Kidney epithelial cell (primary cell): ENCODE measurements at regions not wholly inside any gene's neighbourhood (a gene's known extent, or its start where the extent isn't known, plus 50 kb on each side); places are given as distances from the start of the nearest gene placed in this dataset.

ENCODE experiments used
- DNase-seq: peaks from one replicate; pipeline ENCODE4 v3.0.0-alpha.2; 2010; ENCODE audit warnings: low read depth
- H3K27me3 ChIP-seq: 2 replicates; pipeline ENCODE4 v1.6.0; 2011; ENCODE audit warnings: low read length; ENCODE audit not compliant: control insufficient read depth, insufficient read depth
- H3K36me3 ChIP-seq: 2 replicates; pipeline ENCODE4 v1.5.1; 2011; ENCODE audit warnings: low read length; ENCODE audit not compliant: control insufficient read depth, insufficient read depth
- H3K4me3 ChIP-seq: 2 replicates; pipeline ENCODE4 v1.5.1; 2011; ENCODE audit warnings: low read depth, mild to moderate bottlenecking, control low read depth, low read length
- TF ChIP-seq, protein P1 (sequence below): IDR thresholded peaks from 2 replicates; pipeline ENCODE4 v1.5.1; 2011; ENCODE audit warnings: mild to moderate bottlenecking, moderate library complexity, low read length, control low read depth, inconsistent platforms; ENCODE audit not compliant: insufficient read depth, poor library complexity, severe bottlenecking

DNA sequence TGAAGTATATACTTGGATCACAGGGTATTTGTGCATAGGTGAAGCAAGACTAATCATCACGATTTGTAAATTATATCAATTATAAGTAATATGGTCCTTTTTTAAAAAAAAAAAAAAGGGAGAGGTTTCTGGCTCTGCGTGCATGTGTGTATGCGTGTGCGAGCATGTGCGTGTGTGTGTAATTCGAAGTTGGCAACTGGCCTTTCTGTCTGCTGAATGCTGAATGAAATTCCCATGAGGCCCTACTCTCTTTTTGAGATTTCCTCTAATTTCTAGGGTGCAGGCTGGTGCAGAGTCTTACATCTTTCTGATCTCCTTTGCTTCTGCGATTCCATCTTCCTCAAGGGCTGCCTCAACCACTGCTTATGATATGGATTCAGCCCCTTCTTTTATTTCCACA lies 212.2 kb downstream of the URB2 start:
- TF ChIP-seq, protein P1, sequence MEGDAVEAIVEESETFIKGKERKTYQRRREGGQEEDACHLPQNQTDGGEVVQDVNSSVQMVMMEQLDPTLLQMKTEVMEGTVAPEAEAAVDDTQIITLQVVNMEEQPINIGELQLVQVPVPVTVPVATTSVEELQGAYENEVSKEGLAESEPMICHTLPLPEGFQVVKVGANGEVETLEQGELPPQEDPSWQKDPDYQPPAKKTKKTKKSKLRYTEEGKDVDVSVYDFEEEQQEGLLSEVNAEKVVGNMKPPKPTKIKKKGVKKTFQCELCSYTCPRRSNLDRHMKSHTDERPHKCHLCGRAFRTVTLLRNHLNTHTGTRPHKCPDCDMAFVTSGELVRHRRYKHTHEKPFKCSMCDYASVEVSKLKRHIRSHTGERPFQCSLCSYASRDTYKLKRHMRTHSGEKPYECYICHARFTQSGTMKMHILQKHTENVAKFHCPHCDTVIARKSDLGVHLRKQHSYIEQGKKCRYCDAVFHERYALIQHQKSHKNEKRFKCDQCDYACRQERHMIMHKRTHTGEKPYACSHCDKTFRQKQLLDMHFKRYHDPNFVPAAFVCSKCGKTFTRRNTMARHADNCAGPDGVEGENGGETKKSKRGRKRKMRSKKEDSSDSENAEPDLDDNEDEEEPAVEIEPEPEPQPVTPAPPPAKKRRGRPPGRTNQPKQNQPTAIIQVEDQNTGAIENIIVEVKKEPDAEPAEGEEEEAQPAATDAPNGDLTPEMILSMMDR = no peak
- no peak for DNase-seq
- Histone ChIP-seq H3K4me3 (no peak overlapping the region), H3K27me3 (peaks cover 2% of the 10 kb centered on the region), H3K36me3 (no peaks in the 10 kb centered on the region)

DNA sequence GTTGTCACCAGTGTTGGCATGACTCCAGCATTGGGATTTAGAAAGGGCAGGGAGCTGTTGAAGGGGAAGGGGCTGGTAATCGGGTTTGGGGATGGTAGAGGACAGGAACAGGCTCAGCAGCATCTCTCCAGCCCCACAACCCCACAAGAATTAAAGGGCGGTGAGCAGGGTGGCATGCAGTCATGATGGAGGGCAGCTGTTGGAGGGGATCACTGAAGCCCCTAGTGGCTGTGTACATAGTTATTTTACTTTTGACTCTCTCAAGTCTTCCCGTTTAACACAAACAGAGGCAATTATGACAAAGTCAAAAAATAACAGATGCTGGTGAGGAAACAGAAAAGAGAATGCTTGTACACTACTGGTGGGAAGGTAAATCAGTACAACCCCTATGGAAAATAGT lies 213.8 kb downstream of the URB2 start:
- H3K4me3 ChIP-seq = no peak overlapping the region
- H3K27me3 ChIP-seq = peaks cover 2% of the 10 kb centered on the region
- TF ChIP-seq, protein P1 = no peak
- no peaks in the 10 kb centered on the region for H3K36me3 ChIP-seq
- no peak for DNase-seq

DNA sequence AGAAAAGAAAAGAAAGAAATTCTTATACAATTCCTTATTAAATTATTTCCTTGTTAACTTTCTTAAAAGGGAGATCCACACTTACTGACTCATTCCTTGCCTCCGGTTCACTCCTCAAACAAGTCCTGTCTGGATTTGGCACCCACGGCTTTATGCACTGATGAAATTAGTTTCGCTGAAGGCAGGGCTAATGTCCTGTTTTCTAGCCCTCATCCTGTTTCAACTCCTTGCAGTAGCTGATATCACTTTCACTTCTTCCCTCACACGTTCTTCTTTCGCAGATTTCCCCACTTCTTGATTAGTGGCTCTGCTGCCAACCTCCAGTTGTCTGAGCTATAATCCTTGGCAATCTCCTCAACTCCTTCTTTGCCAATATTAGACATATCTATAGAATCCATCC lies 215.2 kb downstream of the URB2 start:
- TF ChIP-seq, protein P1 = no peak
- H3K4me3 ChIP-seq = no peak overlapping the region

DNA sequence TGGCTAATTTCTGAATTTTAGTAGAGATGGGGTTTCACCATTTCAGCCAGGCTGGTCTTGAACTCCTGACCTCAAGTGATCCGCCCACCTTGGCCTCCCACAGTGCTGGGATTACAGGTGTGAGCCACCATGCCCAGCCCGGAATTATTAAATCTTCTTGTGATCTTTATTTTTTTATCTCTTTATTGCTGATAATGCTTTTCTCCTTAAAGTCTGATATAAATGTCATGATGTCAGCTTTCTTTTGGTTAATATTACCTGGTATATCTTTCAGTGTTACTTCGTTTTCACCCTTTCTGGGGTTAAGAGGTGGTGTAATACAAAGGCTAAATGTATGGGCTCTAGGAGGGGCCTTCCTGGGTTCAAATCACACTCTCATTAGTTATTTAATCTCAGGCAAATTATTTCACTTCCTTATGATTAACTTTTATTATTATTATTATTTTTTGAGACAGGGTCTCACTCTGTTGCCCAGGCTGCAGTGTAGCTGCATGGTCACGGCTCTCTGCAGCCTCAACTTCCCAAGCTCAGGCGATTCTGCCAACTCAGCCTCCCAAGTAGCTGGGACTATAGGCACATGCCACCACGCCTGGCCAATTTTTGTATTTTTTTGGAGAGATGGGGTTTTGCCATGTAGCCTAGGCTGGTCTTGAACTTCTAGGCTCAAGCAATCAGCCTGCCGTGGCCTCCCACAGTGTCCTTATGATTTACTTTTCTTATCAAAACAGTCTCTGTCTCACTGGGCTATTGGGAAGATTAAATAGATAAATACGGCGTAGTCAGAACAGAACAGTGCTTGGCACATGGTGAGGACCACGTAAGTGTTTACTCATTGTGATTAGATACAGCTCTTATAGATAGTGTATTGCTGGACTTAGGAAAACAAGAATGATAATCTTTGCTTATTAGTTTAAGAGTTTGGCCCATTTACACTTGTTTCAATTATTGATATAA lies 216.5 kb downstream of the URB2 start:
- Histone ChIP-seq H3K36me3 (no peaks in the 10 kb centered on the region), H3K4me3 (no peak overlapping the region), H3K27me3 (peaks cover 2% of the 10 kb centered on the region)
- DNase-seq = no peak
- TF ChIP-seq, protein P1 = no peak

More for the DNA sequence above, 215.2 kb downstream of the URB2 start:
- H3K27me3 ChIP-seq = peaks cover 2% of the 10 kb centered on the region
- DNase-seq = no peak
- no peaks in the 10 kb centered on the region for H3K36me3 ChIP-seq

DNA sequence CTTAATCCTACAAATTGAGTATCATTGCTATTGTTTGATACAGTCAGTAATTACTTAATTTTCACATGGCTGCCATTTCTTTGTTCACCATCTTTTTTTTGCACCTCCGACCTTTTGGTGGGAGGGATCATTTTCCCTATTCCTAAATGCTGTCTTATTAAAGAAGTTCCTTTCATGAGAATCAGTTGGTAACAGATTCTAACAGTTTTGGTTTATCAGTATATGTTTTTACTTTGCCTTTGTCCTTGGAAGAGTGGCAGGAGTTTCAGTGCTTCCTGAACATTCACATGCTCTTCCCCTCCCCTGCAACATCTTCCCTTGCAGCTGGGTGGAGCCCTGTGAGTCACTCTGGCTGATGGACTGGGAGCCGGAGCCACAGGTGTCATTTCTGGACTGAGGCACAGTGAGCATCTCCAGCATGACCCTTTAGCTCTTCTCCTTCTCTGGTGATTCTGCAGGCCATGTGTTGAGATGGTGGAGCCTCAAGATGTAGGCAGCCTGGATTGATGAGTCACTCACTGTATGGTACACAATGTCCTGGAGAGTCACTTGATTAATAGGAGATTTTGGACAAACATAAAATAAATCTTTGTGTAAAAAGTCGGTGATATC lies 217.7 kb downstream of the URB2 start:
- DNase-seq = no peak
- TF ChIP-seq, protein P1 = no peak

More for the DNA sequence above, 217.7 kb downstream of the URB2 start:
- Histone ChIP-seq H3K27me3 (no peaks in the 10 kb centered on the region), H3K36me3 (no peaks in the 10 kb centered on the region), H3K4me3 (no peak overlapping the region)
